Activated CD8-positive, alpha-beta memory T cell treated with anti-CD3 and anti-CD28 coated beads for 48 hours (primary cell): ENCODE measurements at regions not wholly inside any gene's neighbourhood (a gene's known extent, or its start where the extent isn't known, plus 50 kb on each side); places are given as distances from the start of the nearest gene placed in this dataset.

Experiments
- DNase-seq, 3 experiments: peaks; one replicate each; pipeline ENCODE4 v3.0.0-alpha.2; 2020; ENCODE audit warnings: low read depth in 2 of 3, low spot score in 2 of 3

- DNase-seq, result no peak
Observed at GRCh38 chr14:53615252-53615651, 341.4 kb downstream of the BMP4 start.

GRCh38 chr14:53613404-53614253, 343.0 kb downstream of the BMP4 start:
- no peak for DNase-seq

- DNase-seq, result no peak
Observed at GRCh38 chr14:53610947-53611346, 345.7 kb downstream of the BMP4 start.

- DNase-seq, result no peak
Observed at GRCh38 chr14:53609009-53609408, 347.6 kb downstream of the BMP4 start.

GRCh38 chr14:53608369-53608768, 348.3 kb downstream of the BMP4 start:
- DNase-seq, result no peak

- no peak for DNase-seq
Observed at GRCh38 chr14:53606203-53606602, 350.4 kb downstream of the BMP4 start.

- no peak for DNase-seq
Observed at GRCh38 chr14:53605562-53605961, 351.1 kb downstream of the BMP4 start.

- DNase-seq, result no peak
Observed at GRCh38 chr14:53603994-53604393, 352.6 kb downstream of the BMP4 start.

- DNase-seq, result no peak
Observed at GRCh38 chr14:53601409-53601808, 355.2 kb downstream of the BMP4 start.

- no peak for DNase-seq
Observed at GRCh38 chr14:53599221-53599945, 357.2 kb downstream of the BMP4 start.

- no peak for DNase-seq
Observed at GRCh38 chr14:53596853-53597525, 359.6 kb downstream of the BMP4 start.

- no peak for DNase-seq
Observed at GRCh38 chr14:53591816-53592215, 364.8 kb downstream of the BMP4 start.

GRCh38 chr14:53581504-53581903, 375.1 kb downstream of the BMP4 start:
- no peak for DNase-seq

GRCh38 chr14:53571641-53572328, 384.8 kb downstream of the BMP4 start:
- no peak for DNase-seq

- no peak for DNase-seq
Observed at GRCh38 chr14:53570411-53571387, 385.9 kb downstream of the BMP4 start.

- DNase-seq, result no peak
Observed at GRCh38 chr14:53569446-53569845, 387.2 kb downstream of the BMP4 start.

- no peak for DNase-seq
Observed at GRCh38 chr14:53567236-53567780, 389.3 kb downstream of the BMP4 start.

- no peak for DNase-seq
Observed at GRCh38 chr14:53564870-53565269, 391.8 kb downstream of the BMP4 start.

GRCh38 chr14:53563628-53564027, 393.0 kb downstream of the BMP4 start:
- no peak for DNase-seq

- DNase-seq, result no peak
Observed at GRCh38 chr14:53553221-53553620, 400.1 kb upstream of the DDHD1 start.
